H1 (cell line): ENCODE measurements at regions not wholly inside any gene's neighbourhood (a gene's known extent, or its start where the extent isn't known, plus 50 kb on each side); places are given as distances from the start of the nearest gene placed in this dataset.

Experiments
- CTCF ChIP-seq, 3 experiments: IDR thresholded peaks; 1 replicate in 2 of 3; 2 replicates in 1 of 3; pipeline versions ENCODE4 v1.5.1 to v1.6.1; 2011; ENCODE audit warnings: low read length in 3 of 3, mild to moderate bottlenecking in 3 of 3, inconsistent platforms in 2 of 3, low read depth in 1 of 3, moderate library complexity in 1 of 3; ENCODE audit not compliant: insufficient read depth in 1 of 3; ENCODE audit errors: control extremely low read depth in 1 of 3
- MAX ChIP-seq: IDR thresholded peaks from 2 replicates; pipeline ENCODE4 v1.6.1; 2012; ENCODE audit warnings: inconsistent platforms
- POLR2A ChIP-seq, 2 experiments: IDR thresholded peaks; 1 replicate in 1 of 2; 2 replicates in 1 of 2; pipeline ENCODE4 v1.6.1; 2011; ENCODE audit warnings: low read depth in 2 of 2, low read length in 2 of 2, mild to moderate bottlenecking in 2 of 2; ENCODE audit errors: control extremely low read depth in 1 of 2
- RAD21 ChIP-seq, 2 experiments: IDR thresholded peaks in 1 of 2; conservative IDR thresholded peaks in 1 of 2; 2 replicates each; pipeline ENCODE4 v1.6.1; 2011; ENCODE audit warnings: low read depth in 2 of 2, low read length in 2 of 2, improper control_type of control experiment in 1 of 2, inconsistent platforms in 1 of 2, mild to moderate bottlenecking in 1 of 2, moderate library complexity in 1 of 2
- SIN3A ChIP-seq, 2 experiments: IDR thresholded peaks in 1 of 2; conservative IDR thresholded peaks in 1 of 2; 2 replicates each; pipeline ENCODE4 v1.6.1; 2011 to 2012; ENCODE audit warnings: low read length in 2 of 2, improper control_type of control experiment in 1 of 2, low read depth in 1 of 2, mild to moderate bottlenecking in 1 of 2
- SP2 ChIP-seq: IDR thresholded peaks from 2 replicates; pipeline ENCODE4 v1.6.1; 2012; ENCODE audit warnings: mild to moderate bottlenecking, low read length, inconsistent platforms

GRCh38 chr15:59905176-59905575 is 98.9 kb upstream of the FOXB1 start:
- TF ChIP-seq CTCF (IDR thresholded peaks at IDR 0.05; ENCODE audit: control extremely low read depth in 1 of 3, insufficient read depth in 1 of 3, low read depth in 1 of 3, low read length in 3 of 3), result no peak
- TF ChIP-seq POLR2A (IDR thresholded peaks at IDR 0.05; ENCODE audit: control extremely low read depth in 1 of 2, low read depth in 2 of 2, low read length in 2 of 2), result no peak
- TF ChIP-seq SP2, result no peak
- no peak for TF ChIP-seq RAD21 (IDR thresholded peaks at IDR 0.05 in 1 of 2, conservative IDR thresholded peaks at IDR 0.05 in 1 of 2; ENCODE audit: low read depth in 2 of 2, low read length in 2 of 2)
- TF ChIP-seq SIN3A (conservative IDR thresholded peaks at IDR 0.05 in 1 of 2, IDR thresholded peaks at IDR 0.05 in 1 of 2; ENCODE audit: low read depth in 1 of 2, low read length in 2 of 2), result no peak
- no peak for TF ChIP-seq MAX
